ENCODE measurements at regions not wholly inside any gene's neighbourhood (a gene's known extent, or its start where the extent isn't known, plus 50 kb on each side); places are given as distances from the start of the nearest gene placed in this dataset.
"Not testable (repeated sequence)": the region's sequence is repeated elsewhere in the genome, so short reads cannot be mapped to it uniquely, and the experiment has no call there.

DNA sequence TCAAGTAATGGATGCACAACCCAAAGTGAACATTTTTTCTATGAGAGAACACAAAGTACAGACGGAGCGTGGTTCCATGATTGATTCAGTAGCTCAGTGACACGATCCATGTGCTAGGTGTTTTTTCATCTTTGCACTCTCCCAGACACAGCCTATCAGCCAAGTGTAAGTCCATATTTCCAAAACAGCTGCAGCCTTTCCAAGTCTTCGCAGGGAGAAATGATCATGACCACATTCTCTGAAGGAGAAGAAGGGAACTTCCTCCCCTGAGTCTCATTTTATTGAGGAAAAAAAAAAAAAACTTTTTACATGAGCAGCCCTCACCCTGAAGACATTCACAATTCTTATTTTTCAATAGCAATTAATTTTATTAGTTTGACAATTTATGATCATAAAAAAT, 958.3 kb downstream of the LTN1 start:
- DNase-seq, result not testable (repeated sequence)

DNA sequence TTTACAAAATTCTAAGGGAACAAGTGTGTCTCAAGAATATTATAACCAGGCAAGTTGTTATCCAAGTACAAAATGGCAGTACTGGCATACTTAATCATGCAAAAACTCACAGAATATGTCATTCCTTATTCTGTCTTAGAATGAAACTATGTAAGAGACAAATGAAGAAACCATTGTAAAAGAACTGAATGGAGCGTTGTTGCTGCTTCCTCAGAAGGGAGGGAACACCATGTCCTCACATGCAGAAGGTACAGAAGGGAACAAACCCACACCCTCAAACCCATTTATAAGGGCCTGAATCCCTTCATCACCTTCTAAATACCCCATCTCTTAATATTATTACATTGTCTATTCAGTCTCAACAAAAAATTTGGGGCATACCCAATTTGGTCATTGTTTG, 960.0 kb downstream of the LTN1 start:
- not testable (repeated sequence) for DNase-seq

DNA sequence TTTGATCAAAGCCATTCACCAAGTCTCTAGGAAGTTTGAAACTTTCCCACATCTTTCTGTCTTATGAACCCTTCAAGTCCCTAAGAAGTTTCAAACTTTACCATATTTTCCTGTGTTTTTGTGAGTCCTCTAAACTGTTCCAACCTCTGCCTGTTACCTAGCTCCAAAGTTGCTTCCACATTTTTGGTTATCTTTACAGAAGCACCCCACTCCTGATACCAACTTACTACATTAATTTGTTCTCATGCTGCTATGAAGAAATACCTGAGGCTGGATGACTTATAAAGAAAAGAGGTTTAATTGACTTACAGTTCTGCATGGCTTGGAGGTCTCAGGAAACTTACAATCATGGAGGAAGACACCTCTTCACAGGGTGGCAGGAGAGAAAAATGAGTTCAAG, 961.6 kb downstream of the LTN1 start:
- DNase-seq, result not testable (repeated sequence)

GRCh38 chr21:28025111-28025510, 967.6 kb downstream of the LTN1 start:
- no peak for DNase-seq

DNA sequence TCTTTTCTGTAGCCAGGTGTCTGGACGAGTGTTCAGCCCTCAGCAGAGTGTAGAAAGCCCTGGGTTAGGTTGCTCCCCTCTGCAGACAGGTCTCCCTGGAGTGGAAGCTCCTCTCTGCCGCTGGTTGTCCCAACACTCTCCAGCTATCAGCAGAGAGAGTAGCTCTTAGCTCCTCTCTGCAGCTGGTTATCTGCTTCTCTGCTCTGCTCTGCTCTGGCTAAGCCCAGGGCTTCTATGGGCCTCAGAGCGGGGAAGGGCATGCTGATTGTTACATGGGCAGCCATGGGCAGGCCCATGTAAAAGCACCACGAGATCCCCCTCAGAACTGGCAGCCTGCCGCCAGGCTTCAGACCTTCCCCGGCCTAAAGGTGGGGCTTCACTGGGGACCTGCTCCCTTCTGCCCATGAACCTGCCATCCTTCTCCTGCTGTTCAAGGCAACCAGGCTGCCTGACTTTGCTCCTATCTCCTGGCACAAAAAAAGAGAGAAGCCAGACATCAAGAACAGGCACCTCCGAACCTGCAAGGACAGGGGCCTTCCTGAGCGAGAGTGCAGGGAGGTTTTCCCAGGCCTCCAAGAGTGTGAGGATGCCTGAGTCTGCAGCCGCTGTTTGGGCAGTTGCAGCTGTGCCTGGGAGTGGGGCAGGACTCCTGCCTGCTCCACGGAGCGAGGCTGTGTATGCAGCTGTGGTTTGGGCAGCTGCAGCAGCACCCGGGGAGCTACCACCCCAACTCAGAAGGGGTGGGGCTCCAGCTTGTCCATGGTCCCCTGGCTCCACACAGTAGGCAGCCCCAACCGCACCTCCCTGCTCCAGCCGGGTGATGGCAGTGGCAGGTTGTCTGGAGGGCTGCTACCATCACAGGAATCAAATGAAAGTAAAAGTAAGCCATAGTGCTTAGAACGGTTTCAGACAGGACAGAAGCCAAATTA, 973.7 kb downstream of the LTN1 start:
- no peak for DNase-seq

DNA sequence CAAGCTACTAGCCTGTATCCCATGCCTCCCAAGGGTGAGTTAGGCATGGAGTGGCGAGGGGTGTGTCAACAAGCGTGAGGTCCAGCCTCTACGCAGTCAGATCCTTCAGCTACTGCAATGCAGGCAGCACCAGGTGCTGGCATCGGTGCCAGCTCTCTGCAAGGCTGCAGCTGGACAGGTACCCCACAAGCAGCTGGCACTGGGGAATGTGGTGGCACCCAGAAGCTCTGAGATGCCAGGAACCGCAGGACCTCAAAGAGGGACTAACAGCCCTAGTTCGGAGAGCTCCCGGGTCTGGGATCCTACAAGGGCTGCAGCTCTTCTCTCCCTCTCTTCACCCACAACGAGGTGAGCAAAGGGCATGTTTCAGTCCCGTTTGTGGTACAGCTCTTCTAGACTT, 974.5 kb downstream of the LTN1 start:
- DNase-seq, result no peak

- DNase-seq, result no peak
These were observed 976.1 kb downstream of the LTN1 start for GRCh38 chr21:28016571-28016970.

GRCh38 chr21:28013123-28013522, 979.6 kb downstream of the LTN1 start:
- not testable (repeated sequence) for DNase-seq

DNA sequence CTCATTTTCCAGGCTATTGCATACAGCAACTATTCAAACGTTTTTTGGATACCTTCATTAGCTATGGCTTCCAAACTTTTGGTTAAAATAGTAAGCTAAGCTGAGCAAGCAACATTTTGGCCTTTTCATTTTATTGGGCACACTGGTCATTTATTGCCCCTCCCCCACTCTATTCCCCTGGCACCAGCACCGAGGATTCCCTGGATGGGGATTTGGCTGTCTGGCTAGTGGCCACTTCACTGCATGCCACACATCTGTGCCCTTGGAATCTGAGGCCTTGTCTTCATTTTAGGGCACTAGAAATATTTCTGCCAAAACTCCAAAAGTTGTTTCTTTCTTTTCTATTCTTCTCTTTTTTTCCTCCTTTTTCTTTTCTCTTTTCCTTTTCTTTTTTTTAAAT, 980.7 kb downstream of the LTN1 start:
- DNase-seq, result not testable (repeated sequence)

DNA sequence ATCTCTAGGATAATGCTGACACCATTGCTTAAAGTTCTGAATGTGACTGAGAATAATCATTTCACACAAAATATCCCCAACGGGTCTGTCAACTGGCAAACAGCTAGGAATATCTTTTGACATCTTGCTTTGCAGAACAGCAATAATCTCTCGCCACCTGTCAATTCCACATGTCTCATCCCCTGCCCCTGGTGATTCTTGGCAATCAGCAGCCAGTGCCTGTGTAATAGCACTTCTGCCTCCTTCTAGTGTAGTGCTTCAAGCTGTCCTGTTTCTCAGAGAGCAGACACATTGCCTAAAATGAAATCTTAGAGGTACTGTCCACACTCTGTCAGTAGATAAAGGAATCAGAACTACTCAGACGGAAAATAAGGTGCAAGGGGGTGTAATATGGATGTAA, 984.4 kb downstream of the LTN1 start:
- DNase-seq, result not testable (repeated sequence)

DNA sequence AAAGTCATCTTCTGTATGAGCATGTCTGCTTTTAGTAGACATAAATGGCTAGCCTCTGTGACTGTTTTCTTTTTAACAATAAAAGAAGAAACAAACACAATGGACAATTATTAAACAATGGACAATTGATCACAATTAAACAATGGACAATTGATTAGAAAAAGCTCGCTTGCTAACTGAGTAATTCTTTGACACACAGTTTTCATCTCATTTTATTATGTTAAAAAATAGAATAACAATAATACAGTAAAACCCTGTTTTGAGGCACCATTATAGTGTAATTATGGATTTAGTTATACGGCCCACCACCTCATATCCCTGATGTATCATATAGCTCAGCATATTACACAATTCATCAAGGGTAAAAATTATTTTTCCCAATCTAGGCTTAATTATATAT, 989.0 kb downstream of the LTN1 start:
- DNase-seq, result not testable (repeated sequence)

GRCh38 chr21:27996906-27997305, 995.8 kb downstream of the LTN1 start:
- DNase-seq, result not testable (repeated sequence)

DNA sequence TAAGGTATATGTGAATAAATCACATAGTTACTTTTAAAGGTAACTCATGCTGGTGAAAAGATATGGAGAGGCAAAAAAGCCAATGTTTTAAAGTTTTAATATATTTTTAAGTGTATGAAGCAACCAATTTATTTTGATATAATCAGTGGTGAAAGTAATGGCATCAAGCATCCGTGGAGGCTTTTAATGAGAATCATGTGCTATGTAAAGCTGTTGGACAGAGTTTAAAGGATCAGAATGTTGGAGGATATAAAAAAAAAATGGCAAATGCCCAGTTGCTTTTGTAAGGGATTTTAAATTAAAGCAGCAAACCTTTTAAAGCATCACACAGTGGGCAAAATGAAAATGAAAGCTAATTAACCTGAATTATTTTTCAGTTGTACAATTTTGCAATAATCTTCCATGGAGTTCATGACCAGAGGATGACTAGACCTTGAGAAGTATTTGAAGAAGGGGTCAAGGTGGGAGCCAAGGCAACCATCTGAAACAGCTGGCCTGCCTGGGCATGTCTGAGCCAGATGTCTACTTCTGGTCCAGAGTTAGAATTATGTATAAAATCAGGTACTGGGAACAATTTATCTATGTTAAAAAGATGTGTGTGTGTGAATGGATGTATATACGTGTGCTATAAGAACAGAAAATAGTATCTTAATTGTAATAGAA, 1007.9 kb downstream of the LTN1 start:
- not testable (repeated sequence) for DNase-seq

GRCh38 chr21:27979446-27979845, 1012.6 kb upstream of the ADAMTS5 start:
- DNase-seq, result not testable (repeated sequence)

GRCh38 chr21:27975514-27975913, 1008.6 kb upstream of the ADAMTS5 start:
- DNase-seq, result no peak

- DNase-seq, result not testable (repeated sequence)
These were observed 1007.3 kb upstream of the ADAMTS5 start for GRCh38 chr21:27974152-27974551.

- not testable (repeated sequence) for DNase-seq
These were observed 1001.4 kb upstream of the ADAMTS5 start for GRCh38 chr21:27968240-27968639.

- DNase-seq, result no peak
These were observed 987.8 kb upstream of the ADAMTS5 start for GRCh38 chr21:27954543-27955165.

DNA sequence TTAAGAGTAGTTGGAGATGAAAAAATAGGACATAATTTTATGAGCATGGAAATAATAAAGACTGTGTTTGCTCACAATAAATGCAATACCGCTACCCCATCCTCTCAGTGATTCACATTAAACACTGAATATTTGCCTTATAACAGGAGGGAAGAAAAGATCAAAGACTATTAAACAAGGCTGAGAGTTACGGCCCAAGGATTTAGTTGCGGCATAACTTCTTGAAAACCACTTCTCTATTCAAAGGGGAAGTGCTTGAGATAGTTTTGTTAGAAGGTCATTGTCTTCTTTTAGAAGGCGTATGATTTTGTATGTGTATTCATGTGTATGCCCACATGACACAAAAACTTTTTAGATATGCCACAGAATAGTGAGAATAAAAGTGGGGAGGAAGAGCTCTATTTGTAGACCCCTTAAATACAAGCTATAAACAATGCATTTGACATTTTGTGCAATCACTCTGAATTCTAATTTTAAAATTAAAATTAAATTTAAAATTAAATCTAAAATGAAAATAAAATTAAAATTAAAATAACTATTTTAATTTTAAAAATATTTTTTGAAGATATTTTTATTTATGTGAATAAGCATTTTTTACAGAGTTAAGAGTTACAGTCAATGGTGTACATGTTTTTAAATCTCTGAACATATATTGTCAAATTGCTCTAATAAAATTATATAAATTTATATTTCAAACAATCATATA, 986.6 kb upstream of the ADAMTS5 start:
- DNase-seq, result no peak

GRCh38 chr21:27949093-27949492, 982.2 kb upstream of the ADAMTS5 start:
- not testable (repeated sequence) for DNase-seq

GRCh38 chr21:27930108-27930767, 963.4 kb upstream of the ADAMTS5 start:
- DNase-seq, result not testable (repeated sequence)

DNA sequence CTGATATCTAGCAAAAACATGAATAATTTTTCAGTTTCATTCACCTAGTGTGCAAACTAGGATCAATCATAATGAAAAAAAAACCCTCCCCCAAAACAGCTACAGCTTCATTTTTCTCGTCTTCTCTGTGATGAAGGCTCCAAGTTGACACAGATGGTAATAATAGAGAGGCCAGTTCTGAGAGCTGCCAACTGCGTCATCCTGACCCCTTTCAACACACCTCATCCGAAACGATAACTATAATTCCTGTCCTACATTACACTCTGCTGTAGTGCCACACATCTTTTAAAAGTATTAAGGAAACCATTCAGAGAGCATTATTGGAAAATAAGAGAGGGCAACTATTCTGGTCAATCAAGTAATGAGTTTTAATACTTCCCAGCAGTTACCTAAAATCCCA, 962.3 kb upstream of the ADAMTS5 start:
- not testable (repeated sequence) for DNase-seq

All from activated effector memory CD4-positive, alpha-beta T cell treated with anti-CD3 and anti-CD28 coated beads, Interleukin-2, amount 50 U/mL, for 16 hours (primary cell).